Heart left ventricle (tissue), 13 donors: ENCODE measurements at regions not wholly inside any gene's neighbourhood (a gene's known extent, or its start where the extent isn't known, plus 50 kb on each side); places are given as distances from the start of the nearest gene placed in this dataset.

Source experiments
- CTCF ChIP-seq, 12 donors: fragments of 200-600 bp; sonication (generic) in 4 of 12; IDR thresholded peaks; one replicate each; pipeline versions ENCODE4 v1.5.0 to v1.8.0; 2018 to 2022; ENCODE audit warnings: antibody characterized with exemption in 12 of 12, mild to moderate bottlenecking in 5 of 12
- POLR2A ChIP-seq, 2 donors: fragments of 450-650 bp; IDR thresholded peaks; one replicate each; pipeline ENCODE4 v1.6.1; 2017; ENCODE audit warnings: antibody characterized with exemption in 2 of 2, mild to moderate bottlenecking in 2 of 2, moderate library complexity in 2 of 2
- donor health status: ischemic (EF 13 %, LVEDD 7.1; RV severe dilation, severe dysfunction).
- donor health status: DM: no; HTN: yes; CAD: no.
- donor health status: DM: no; HTN: no; CAD: no.
- donor health status: ischemic (EF 25% LVEDD 6.9; RV normal size, moderate dysfunction).
- donor health status: ischemic (EF 25% LVEDD 5.7; RV mildly dilated, moderate dysfunction).
- donor health status: ischemic (EF 35%, LVEDD 5.7; RV mildly dilated, moderate dysfunction).
- donor health status: nonischemic (EF 11% LVEDD 7.7; RV severe dilation, severe dysfunction).
- donor health status: DM: yes; HTN: yes; CAD: no.
- donor health status: PGD.
- donor health status: ischemic (EF 29% LVEDD 5.4; RV normal size, mild dysfunction).
- donor health status: nonischemic (EF 23%, LVEDD 6.1; RV moderate dilation, normal function).

GRCh38 chr2:147030966-147031720 is 813.7 kb upstream of the ACVR2A start:
- TF ChIP-seq CTCF (IDR thresholded peaks at IDR 0.05) (no peak), POLR2A (IDR thresholded peaks at IDR 0.05) (no peak)
